CD14-positive monocyte (primary cell): ENCODE measurements at regions not wholly inside any gene's neighbourhood (a gene's known extent, or its start where the extent isn't known, plus 50 kb on each side); places are given as distances from the start of the nearest gene placed in this dataset.
"Not testable (repeated sequence)": the region's sequence is repeated elsewhere in the genome, so short reads cannot be mapped to it uniquely, and the experiment has no call there.

Source experiments
- DNase-seq, 3 donors: peaks; one replicate each; pipeline ENCODE4 v3.0.0-alpha.2; 2011 to 2022
- H2AFZ ChIP-seq: 2 replicates; pipeline ENCODE4 v1.6.0; 2012; ENCODE audit warnings: mild to moderate bottlenecking, low read depth, low read length, inconsistent platforms; ENCODE audit not compliant: insufficient read depth, poor library complexity, severe bottlenecking
- H3K27ac ChIP-seq, 2 donors: 1 replicate in 1 of 2; 2 replicates in 1 of 2; pipeline ENCODE4 v1.5.1; 2012 to 2013; ENCODE audit warnings: low read length in 2 of 2, control low read depth in 1 of 2, inconsistent platforms in 1 of 2, low read depth in 1 of 2, mild to moderate bottlenecking in 1 of 2
- H3K27me3 ChIP-seq, 2 donors: one replicate each; pipeline versions ENCODE4 v1.6.0 to v1.6.1; 2011 to 2013; ENCODE audit warnings: low read length in 2 of 2; ENCODE audit not compliant: control insufficient read depth in 2 of 2, insufficient read depth in 2 of 2
- H3K36me3 ChIP-seq, 2 donors: replicated peaks in 1 of 2; 1 replicate in 1 of 2; 2 replicates in 1 of 2; pipeline versions ENCODE4 v1.5.1 to v1.6.1; 2012 to 2013; ENCODE audit warnings: low read length in 2 of 2, control low read depth in 1 of 2, inconsistent platforms in 1 of 2, mild to moderate bottlenecking in 1 of 2; ENCODE audit not compliant: insufficient read depth in 2 of 2, control insufficient read depth in 1 of 2
- H3K4me1 ChIP-seq, 2 donors: 1 replicate in 1 of 2; 2 replicates in 1 of 2; pipeline versions ENCODE4 v1.5.1 to v1.6.1; 2012 to 2013; ENCODE audit warnings: low read length in 2 of 2, control low read depth in 1 of 2, inconsistent platforms in 1 of 2, mild to moderate bottlenecking in 1 of 2, moderate library complexity in 1 of 2; ENCODE audit not compliant: insufficient read depth in 2 of 2, control insufficient read depth in 1 of 2
- H3K4me2 ChIP-seq: replicated peaks from 2 replicates; pipeline ENCODE3; 2012; ENCODE audit warnings: low read length, moderate library complexity, mild to moderate bottlenecking; ENCODE audit not compliant: poor library complexity, severe bottlenecking; ENCODE audit errors: extremely low read depth
- H3K4me3 ChIP-seq, 3 experiments: fragments of 200-600 bp in 1 of 3; sonication (generic) in 1 of 3; replicated peaks in 1 of 3; 1 replicate in 2 of 3; 2 replicates in 1 of 3; pipeline ENCODE4 v1.5.1; 2011 to 2013; ENCODE audit warnings: low read length in 3 of 3, mild to moderate bottlenecking in 3 of 3, control low read depth in 2 of 3, low read depth in 2 of 3, inconsistent platforms in 1 of 3, moderate library complexity in 1 of 3
- H3K79me2 ChIP-seq: 2 replicates; pipeline ENCODE4 v1.6.0; 2012; ENCODE audit warnings: mild to moderate bottlenecking, control low read depth, inconsistent platforms, low read length, moderate library complexity; ENCODE audit not compliant: insufficient read depth
- H3K9ac ChIP-seq: 2 replicates; pipeline ENCODE4 v1.6.0; 2017; ENCODE audit warnings: low read length, mild to moderate bottlenecking; ENCODE audit not compliant: insufficient read depth, poor library complexity, severe bottlenecking
- H3K9me3 ChIP-seq, 2 donors: replicated peaks in 1 of 2; 1 replicate in 1 of 2; 2 replicates in 1 of 2; pipeline versions ENCODE4 v1.5.1 to v1.6.1; 2012 to 2013; ENCODE audit warnings: low read length in 2 of 2, control low read depth in 1 of 2; ENCODE audit not compliant: control insufficient read depth in 1 of 2, insufficient read depth in 1 of 2
- H4K20me1 ChIP-seq: 2 replicates; pipeline ENCODE4 v1.6.0; 2012; ENCODE audit warnings: mild to moderate bottlenecking, low read length, control low read depth, moderate library complexity; ENCODE audit not compliant: insufficient read depth
- H3K27ac Mint-ChIP-seq, 7 donors: one replicate each; pipeline ENCODE4 v1.8.0; 2020; ENCODE audit warnings: mild to moderate bottlenecking in 7 of 7, mixed read lengths in 7 of 7, moderate library complexity in 6 of 7, inconsistent platforms in 2 of 7
- H3K27me3 Mint-ChIP-seq, 3 donors: one replicate each; pipeline ENCODE4 v1.8.0; 2021 to 2022; ENCODE audit warnings: low read depth in 3 of 3, mild to moderate bottlenecking in 3 of 3, mixed read lengths in 3 of 3, moderate library complexity in 3 of 3, inconsistent platforms in 1 of 3
- H3K36me3 Mint-ChIP-seq, 2 donors: one replicate each; pipeline ENCODE4 v1.8.0; 2020; ENCODE audit warnings: mixed read lengths in 2 of 2, inconsistent platforms in 1 of 2, mild to moderate bottlenecking in 1 of 2
- H3K4me1 Mint-ChIP-seq: one replicate; pipeline ENCODE4 v1.8.0; 2020; ENCODE audit warnings: mild to moderate bottlenecking, mixed read lengths
- H3K4me3 Mint-ChIP-seq, 2 donors: one replicate each; pipeline ENCODE4 v1.8.0; 2020; ENCODE audit warnings: mild to moderate bottlenecking in 2 of 2, mixed read lengths in 2 of 2, moderate library complexity in 1 of 2
- H3K9me3 Mint-ChIP-seq, 7 donors: one replicate each; pipeline ENCODE4 v1.8.0; 2020 to 2022; ENCODE audit warnings: mixed read lengths in 7 of 7, mild to moderate bottlenecking in 6 of 7, moderate library complexity in 6 of 7, inconsistent platforms in 2 of 7
- CTCF ChIP-seq: fragments of 200-600 bp; IDR thresholded peaks from one replicate; pipeline ENCODE4 v1.8.0; 2022; ENCODE audit warnings: antibody characterized with exemption, mild to moderate bottlenecking
- WGBS: methylation state at CpG from one replicate; pipeline ENCODE4 v1.1.5; 2013; ENCODE audit warnings: missing lambda C conversion rate; ENCODE audit not compliant: insufficient coverage; 5-methylcytosine and 5-hydroxymethylcytosine counted together
- intact Hi-C, 2 donors: fragments of 100-400 bp; cut with micrococcal nuclease; formaldehyde crosslinking; loops; one replicate each; pipeline versions ENCODE4 v1.15.0 to v1.15.1; 2023

GRCh38 chr6:20271818-20272217 is 59.5 kb upstream of the MBOAT1 start:
- Mint-ChIP-seq H3K36me3 (no peaks in the 10 kb centered on the region), H3K4me3 (no peak overlapping the region), H3K27me3 (peaks cover 0 to 3% (median 0%) of the 10 kb centered on the region in 3 donors), H3K9me3 (no peaks in the 10 kb centered on the region), H3K27ac (peak overlapping the region in 2 of 7 donors; percentile 55 to 72), H3K4me1 (peaks cover 9% of the 10 kb centered on the region)
- H2AFZ ChIP-seq = no peak overlapping the region
- no peak for TF ChIP-seq CTCF
- H3K9me3 ChIP-seq = no peaks in the 10 kb centered on the region
- intact Hi-C loops = no loop called here
- no peaks in the 10 kb centered on the region for H3K36me3 ChIP-seq
- H3K4me1 ChIP-seq = peaks cover 5 to 6% of the 10 kb centered on the region in 2 donors
- no peak overlapping the region for H3K4me2 ChIP-seq
- H3K27ac ChIP-seq = no peak overlapping the region
- H3K4me3 ChIP-seq = no peak overlapping the region
- DNase-seq = no peak
- no peaks in the 10 kb centered on the region for H4K20me1 ChIP-seq
- no peaks in the 10 kb centered on the region for H3K27me3 ChIP-seq
- WGBS = 92% methylated on average over 3 of the region's 3 CpGs
- H3K9ac ChIP-seq = no peak overlapping the region
- H3K79me2 ChIP-seq = no peaks in the 10 kb centered on the region

GRCh38 chr6:20274137-20274536 is 61.9 kb upstream of the MBOAT1 start:
- Histone ChIP-seq H3K36me3 (no peaks in the 10 kb centered on the region), H3K27me3 (no peaks in the 10 kb centered on the region), H3K27ac (no peak overlapping the region), H3K4me3 (no peak overlapping the region), H3K4me2 (no peak overlapping the region), H4K20me1 (no peaks in the 10 kb centered on the region), H3K4me1 (peaks cover 4% of the 10 kb centered on the region in 2 donors), H2AFZ (no peak overlapping the region), H3K79me2 (no peaks in the 10 kb centered on the region), H3K9me3 (no peaks in the 10 kb centered on the region), H3K9ac (no peak overlapping the region)
- Mint-ChIP-seq H3K4me3 (no peak overlapping the region), H3K9me3 (no peaks in the 10 kb centered on the region), H3K4me1 (peaks cover 10% of the 10 kb centered on the region), H3K27me3 (peaks cover 0 to 3% (median 0%) of the 10 kb centered on the region in 3 donors), H3K36me3 (no peaks in the 10 kb centered on the region), H3K27ac (no peak overlapping the region)
- intact Hi-C loops = no loop called here
- no peak for DNase-seq
- no peak for TF ChIP-seq CTCF
- WGBS = 96% methylated on average over 4 of the region's 4 CpGs

DNA sequence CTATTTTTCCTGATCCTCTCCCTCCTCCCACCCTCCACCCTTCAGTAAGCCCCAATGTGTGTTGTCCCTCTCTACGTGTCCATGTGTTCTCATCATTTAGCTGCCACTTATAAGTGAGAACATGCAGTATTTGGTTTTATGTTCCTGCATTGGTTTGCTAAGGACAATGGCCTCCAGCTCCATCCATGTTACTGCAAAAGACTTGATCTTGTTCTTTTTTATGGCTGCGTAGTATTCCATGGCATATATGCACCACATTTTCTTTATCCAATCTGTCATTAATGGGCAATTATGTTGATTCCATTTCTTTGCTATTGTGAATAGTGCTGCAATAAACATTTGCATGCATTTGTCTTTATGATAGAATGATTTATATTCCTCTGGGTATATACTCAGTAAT is 63.6 kb upstream of the MBOAT1 start:
- H2AFZ ChIP-seq, DNase-seq, H3K9me3 ChIP-seq, H3K27ac Mint-ChIP-seq, H3K9me3 Mint-ChIP-seq, H3K4me3 Mint-ChIP-seq, H3K27me3 ChIP-seq, H3K27ac ChIP-seq, H3K79me2 ChIP-seq, H3K4me1 ChIP-seq, intact Hi-C loops, H3K36me3 Mint-ChIP-seq, H3K4me3 ChIP-seq, H3K36me3 ChIP-seq, H3K4me2 ChIP-seq, H3K9ac ChIP-seq, H3K27me3 Mint-ChIP-seq, H4K20me1 ChIP-seq: not testable (repeated sequence)
- WGBS = no CpG with 5 or more reads among the region's 2 CpGs
- H3K4me1 Mint-ChIP-seq = peaks cover 17% of the 10 kb centered on the region
